ENCODE measurements at regions not wholly inside any gene's neighbourhood (a gene's known extent, or its start where the extent isn't known, plus 50 kb on each side); places are given as distances from the start of the nearest gene placed in this dataset.
"Not testable (repeated sequence)": the region's sequence is repeated elsewhere in the genome, so short reads cannot be mapped to it uniquely, and the experiment has no call there.

DNA sequence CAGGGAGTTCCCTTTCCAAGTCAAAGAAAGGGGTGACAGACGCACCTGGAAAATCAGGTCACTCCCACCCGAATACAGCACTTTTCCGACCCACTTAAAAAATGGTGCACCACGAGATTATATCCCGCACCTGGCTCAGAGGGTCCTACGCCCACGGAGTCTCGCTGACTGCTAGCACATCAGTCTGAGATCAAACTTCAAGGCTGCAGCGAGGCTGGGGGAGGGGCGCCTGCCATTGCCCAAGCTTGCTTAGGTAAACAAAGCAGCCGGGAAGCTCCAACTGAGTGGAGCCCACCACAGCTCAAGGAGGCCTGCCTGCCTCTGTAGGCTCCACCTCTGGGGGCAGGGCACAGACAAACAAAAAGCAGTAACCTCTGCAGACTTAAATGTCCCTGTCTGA lies 277.8 kb upstream of the ARHGAP42 start:
- H3K4me3 Mint-ChIP-seq; H3K27me3 Mint-ChIP-seq (ENCODE audit: low read depth in 3 of 3); DNase-seq; H3K36me3 Mint-ChIP-seq; H3K27ac Mint-ChIP-seq; H3K4me1 Mint-ChIP-seq: not testable (repeated sequence)
- H3K9me3 Mint-ChIP-seq: peaks cover 7 to 34% (median 21%) of the 10 kb centered on the region in 6 donors

DNA sequence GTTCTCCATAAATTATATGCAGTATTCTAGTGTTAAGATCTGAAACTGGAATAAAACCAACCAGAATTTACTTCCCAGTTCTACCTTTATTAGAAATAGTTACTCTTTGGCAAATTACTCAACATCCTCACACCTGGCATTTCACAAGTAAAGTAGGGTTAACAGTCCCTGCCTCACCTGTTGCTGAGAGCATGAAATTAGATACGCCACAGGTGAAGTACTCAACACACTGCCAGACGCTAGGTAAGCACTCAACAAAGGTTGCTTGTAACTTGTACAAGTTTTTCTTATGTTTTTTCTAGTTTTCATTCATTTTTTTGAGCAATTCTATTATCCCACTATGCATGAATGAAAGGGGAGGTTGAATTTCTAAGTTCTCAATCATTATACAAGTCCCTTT lies 267.6 kb upstream of the ARHGAP42 start:
- Mint-ChIP-seq H3K27me3 (ENCODE audit: low read depth in 3 of 3) (no peaks in the 10 kb centered on the region), H3K9me3 (peaks cover 14 to 70% (median 30%) of the 10 kb centered on the region in 6 donors), H3K4me1 (no peaks in the 10 kb centered on the region), H3K4me3 (no peak overlapping the region), H3K36me3 (peaks cover 0 to 4% (median 0%) of the 10 kb centered on the region in 3 donors), H3K27ac (no peak overlapping the region)
- no peak for DNase-seq

DNA sequence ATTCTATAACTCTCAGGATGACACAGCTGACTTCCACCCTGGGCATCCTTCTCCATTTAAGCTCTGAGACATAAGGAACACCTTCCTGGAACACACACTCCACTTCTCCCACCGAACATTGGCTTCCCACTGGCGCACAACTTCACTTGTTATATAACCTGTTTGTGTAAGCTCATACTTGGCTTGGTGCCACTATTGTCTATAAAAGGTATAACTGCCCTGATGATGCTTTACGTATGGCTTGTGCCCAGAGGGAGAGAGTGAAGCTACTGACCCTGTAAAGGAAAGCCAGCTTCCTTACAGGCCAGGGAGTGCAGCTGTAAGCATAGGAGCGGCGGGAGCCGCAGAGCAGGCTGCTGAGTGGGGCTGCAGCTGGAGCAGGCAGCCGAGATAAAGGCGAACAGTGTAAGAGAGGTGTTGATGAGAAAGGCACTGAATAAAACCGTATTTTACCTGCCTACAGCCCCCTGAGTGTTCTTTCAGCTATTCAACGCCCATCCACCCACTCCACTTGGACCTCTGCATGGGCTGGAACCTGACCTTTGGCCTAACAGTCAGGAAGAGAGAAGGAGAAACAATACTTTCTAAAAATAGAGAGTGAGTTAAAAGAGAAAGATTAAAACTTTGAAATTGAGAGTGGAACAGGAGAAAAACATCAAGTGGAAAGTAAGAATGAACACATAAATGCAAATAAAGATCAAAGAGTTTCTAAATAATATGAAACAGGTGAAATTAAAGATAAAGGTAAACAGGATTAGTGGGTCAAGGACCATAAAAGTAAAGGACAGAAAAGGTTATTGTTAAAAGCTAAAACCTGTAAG lies 252.1 kb upstream of the ARHGAP42 start:
- Mint-ChIP-seq H3K27ac (no peak overlapping the region), H3K4me3 (no peak overlapping the region), H3K4me1 (no peaks in the 10 kb centered on the region), H3K27me3 (ENCODE audit: low read depth in 3 of 3) (no peaks in the 10 kb centered on the region), H3K9me3 (peaks cover 5 to 35% (median 9%) of the 10 kb centered on the region in 6 donors), H3K36me3 (no peaks in the 10 kb centered on the region)
- DNase-seq: no peak

DNA sequence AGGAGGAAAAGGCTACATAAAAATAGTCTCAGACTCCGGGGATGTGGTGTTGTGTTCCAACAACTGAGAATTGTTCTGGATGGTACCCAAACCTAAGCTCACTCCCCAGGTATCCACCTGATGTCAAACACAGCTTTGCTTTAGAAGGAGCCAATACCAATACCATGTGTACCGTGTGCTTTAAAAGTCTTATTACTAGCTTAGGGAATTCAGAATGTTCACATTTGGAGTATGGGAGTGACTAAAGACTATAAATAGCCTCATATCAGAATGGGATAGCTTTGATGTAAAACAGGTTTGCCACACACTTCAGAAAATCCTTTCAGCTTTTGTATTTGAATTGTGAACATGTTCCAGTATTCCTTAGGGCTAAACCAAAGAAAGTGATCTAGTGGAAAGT lies 248.7 kb upstream of the ARHGAP42 start:
- H3K9me3 Mint-ChIP-seq: peaks cover 5 to 50% (median 14%) of the 10 kb centered on the region in 6 donors
- H3K27ac Mint-ChIP-seq: no peak overlapping the region
- no peaks in the 10 kb centered on the region for H3K36me3 Mint-ChIP-seq
- H3K4me3 Mint-ChIP-seq: no peak overlapping the region
- no peak for DNase-seq
- H3K27me3 Mint-ChIP-seq (ENCODE audit: low read depth in 3 of 3): peaks cover 0 to 2% (median 0%) of the 10 kb centered on the region in 3 donors
- no peaks in the 10 kb centered on the region for H3K4me1 Mint-ChIP-seq

DNA sequence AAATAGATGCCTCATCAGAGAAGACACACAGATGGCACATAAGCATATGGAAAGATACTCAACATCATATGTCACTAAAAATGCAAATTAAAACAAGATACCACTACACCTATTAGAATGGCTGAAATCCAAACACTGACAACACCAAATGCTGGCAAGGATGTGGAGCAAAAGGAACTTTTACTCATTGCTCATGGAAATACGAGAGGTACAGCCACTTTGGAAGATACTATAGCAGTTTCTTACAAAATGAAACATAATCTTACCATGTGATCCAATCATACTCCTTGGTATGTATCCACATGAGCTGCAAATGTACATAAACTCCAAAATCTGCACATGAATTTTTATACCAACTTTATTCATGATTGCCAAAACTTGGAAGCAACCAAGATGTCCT lies 246.0 kb upstream of the ARHGAP42 start:
- no peak for DNase-seq
- Mint-ChIP-seq H3K4me1 (no peaks in the 10 kb centered on the region), H3K36me3 (no peaks in the 10 kb centered on the region), H3K4me3 (no peak overlapping the region), H3K27me3 (ENCODE audit: low read depth in 3 of 3) (peaks cover 0 to 2% (median 0%) of the 10 kb centered on the region in 3 donors), H3K27ac (no peak overlapping the region), H3K9me3 (peaks cover 2 to 35% (median 11%) of the 10 kb centered on the region in 6 donors)

DNA sequence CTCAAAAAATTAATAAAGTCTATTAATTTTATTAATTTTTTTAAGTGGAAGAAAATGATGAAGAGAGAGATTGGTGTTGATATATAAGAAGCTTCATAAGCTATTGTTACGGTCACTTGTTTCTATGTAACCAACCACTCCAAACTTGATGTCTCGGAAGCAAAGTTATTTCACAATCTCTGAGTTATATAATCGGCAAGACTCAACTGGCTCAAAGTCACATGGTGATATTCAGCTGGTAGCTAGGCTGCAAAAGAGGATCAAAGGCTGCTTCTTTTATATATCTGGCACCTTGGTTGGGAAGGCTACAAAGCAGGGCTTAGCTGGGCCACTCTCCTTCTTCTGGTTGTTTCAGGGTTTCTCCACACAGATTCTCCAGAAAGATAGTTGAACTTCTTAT lies 245.1 kb upstream of the ARHGAP42 start:
- Mint-ChIP-seq H3K9me3 (peaks cover 4 to 40% (median 12%) of the 10 kb centered on the region in 6 donors), H3K36me3 (no peaks in the 10 kb centered on the region), H3K27me3 (ENCODE audit: low read depth in 3 of 3) (peaks cover 0 to 2% (median 0%) of the 10 kb centered on the region in 3 donors), H3K4me3 (no peak overlapping the region), H3K27ac (no peak overlapping the region), H3K4me1 (no peaks in the 10 kb centered on the region)
- DNase-seq: no peak

DNA sequence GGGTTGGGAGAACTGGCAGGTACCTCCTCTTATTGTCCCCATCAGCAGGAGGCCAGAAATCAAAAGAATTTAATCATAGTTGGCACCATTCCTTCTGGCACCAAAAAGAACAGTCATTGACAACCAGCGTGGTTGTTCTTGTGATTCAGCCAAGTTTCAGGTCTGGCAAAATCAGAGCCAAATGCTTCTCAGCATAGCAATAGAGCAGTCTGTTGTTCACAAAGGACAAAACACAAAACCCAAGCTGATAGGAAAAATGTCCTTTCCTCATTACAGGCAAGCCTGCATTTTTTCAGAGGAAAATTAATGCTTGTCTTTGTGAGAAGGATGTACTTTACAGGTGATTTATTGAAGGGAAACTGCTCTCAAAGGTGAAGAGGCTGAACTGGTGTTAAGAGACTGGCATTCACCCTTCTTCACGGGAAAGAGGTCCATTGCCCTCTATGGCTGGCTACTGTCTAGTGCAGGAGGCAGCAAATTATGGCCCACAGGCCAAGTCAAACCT lies 241.8 kb upstream of the ARHGAP42 start:
- Mint-ChIP-seq H3K4me1 (no peaks in the 10 kb centered on the region), H3K9me3 (peaks cover 8 to 41% (median 17%) of the 10 kb centered on the region in 6 donors), H3K27me3 (ENCODE audit: low read depth in 3 of 3) (peaks cover 0 to 2% (median 2%) of the 10 kb centered on the region in 3 donors), H3K36me3 (no peaks in the 10 kb centered on the region), H3K27ac (no peak overlapping the region), H3K4me3 (no peak overlapping the region)
- no peak for DNase-seq

DNA sequence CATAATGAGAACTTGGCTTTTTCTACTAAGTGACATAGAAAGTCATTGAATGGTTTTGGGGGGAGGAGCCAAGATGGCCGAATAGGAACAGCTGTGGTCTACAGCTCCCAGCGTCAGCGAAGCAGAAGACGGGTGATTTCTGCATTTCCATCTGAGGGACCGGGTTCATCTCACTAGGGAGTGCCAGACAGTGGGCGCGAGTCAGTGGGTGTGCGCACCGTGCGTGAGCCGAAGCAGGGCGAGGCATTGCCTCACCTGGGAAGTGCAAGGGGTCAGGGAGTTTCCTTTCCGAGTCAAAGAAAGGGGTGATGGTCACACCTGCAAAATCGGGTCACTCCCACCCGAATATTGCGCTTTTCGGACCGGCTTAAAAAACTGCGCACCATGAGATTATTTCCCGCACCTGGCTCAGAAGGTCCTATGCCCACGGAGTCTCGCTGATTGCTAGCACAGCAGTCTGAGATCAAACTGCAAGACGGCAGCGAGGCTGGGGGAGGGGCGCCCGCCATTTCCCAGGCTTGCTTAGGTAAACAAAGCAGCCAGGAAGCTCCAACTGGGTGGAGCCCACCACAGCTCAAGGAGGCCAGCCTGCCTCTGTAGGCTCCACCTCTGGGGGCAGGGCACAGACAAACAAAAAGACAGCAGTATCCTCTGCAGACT lies 235.2 kb upstream of the ARHGAP42 start:
- H3K27me3 Mint-ChIP-seq (ENCODE audit: low read depth in 3 of 3); H3K4me1 Mint-ChIP-seq; H3K4me3 Mint-ChIP-seq; H3K36me3 Mint-ChIP-seq; DNase-seq; H3K27ac Mint-ChIP-seq: not testable (repeated sequence)
- H3K9me3 Mint-ChIP-seq: peaks cover 5 to 22% (median 12%) of the 10 kb centered on the region in 6 donors

DNA sequence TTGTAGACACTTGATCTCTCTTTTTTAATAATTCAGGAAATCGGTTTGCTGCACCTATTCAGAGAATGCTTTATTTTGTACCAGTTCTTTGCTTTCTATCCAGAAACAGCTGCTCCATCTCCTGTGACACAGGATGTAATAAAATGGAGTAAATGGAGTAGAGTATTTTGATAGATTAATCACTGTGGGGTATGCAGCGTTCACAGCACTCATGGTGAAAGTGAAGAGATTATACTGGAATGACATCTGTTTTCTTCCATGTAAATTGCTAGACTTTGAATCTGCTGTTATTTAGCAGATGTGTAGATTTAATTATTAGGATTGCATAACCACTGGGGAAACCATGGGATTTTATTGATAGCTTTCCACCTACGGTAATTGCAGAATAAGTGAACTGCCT lies 227.3 kb upstream of the ARHGAP42 start:
- Mint-ChIP-seq H3K36me3 (no peaks in the 10 kb centered on the region), H3K9me3 (peaks cover 5 to 29% (median 10%) of the 10 kb centered on the region in 6 donors), H3K4me1 (no peaks in the 10 kb centered on the region), H3K27me3 (ENCODE audit: low read depth in 3 of 3) (no peaks in the 10 kb centered on the region), H3K4me3 (no peak overlapping the region), H3K27ac (no peak overlapping the region)
- no peak for DNase-seq

DNA sequence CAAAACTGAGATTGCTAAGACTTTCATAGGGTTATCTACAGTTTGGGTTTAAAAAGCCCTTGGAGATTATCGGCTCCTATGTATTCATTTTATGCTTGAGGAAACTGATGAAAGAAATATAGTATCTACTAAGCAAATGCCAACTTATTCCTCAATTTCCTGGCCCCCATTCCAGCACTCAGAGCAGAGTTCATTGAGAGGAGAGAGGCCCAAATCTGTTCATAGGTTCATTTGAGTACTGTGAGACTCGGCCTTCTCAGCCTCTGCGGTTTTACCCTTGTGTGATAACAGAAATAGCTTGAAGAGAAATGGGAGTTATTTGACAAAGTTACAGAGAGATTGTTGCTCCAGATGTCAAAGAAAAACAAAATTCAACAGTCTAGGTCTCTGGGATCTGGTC lies 226.7 kb upstream of the ARHGAP42 start:
- H3K4me1 Mint-ChIP-seq: no peaks in the 10 kb centered on the region
- H3K4me3 Mint-ChIP-seq: no peak overlapping the region
- peaks cover 5 to 29% (median 10%) of the 10 kb centered on the region in 6 donors for H3K9me3 Mint-ChIP-seq
- no peaks in the 10 kb centered on the region for H3K36me3 Mint-ChIP-seq
- no peak overlapping the region for H3K27ac Mint-ChIP-seq
- DNase-seq: no peak
- H3K27me3 Mint-ChIP-seq (ENCODE audit: low read depth in 3 of 3): no peaks in the 10 kb centered on the region

DNA sequence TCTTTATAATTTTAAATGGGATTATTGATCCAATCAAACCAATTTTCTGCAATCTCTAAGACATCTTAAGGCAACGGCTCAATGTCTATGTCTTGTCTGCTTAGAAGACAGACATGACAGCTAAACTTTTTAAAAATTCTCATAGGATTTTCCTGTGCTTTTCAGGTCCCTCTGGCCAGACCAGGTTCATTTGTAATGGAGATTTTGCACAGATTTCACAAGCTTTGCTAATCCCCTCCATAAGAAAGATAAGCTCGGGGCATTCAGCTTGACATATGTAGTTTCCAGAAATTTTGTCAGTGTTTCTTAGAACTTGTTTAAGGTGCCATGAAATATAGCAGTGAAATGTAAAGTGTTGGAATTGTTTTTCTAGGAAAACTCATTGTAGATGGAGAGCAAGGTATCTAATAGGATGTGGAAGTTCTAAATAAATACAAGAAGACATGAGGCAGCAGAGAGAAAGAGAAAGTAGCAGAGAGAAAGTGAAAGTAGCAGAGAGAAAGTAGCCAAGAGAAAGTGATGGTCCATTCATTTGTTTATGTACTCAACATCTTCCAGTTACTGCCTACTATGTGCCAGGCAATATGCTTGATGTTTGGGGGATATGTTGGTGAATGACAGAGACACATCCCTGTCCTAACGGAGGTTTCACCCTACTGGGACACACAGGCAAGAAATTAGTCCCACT lies 219.1 kb upstream of the ARHGAP42 start:
- Mint-ChIP-seq H3K4me3 (no peak overlapping the region), H3K9me3 (peaks cover 0 to 50% (median 17%) of the 10 kb centered on the region in 6 donors), H3K27ac (no peak overlapping the region), H3K27me3 (ENCODE audit: low read depth in 3 of 3) (peaks cover 0 to 3% (median 1%) of the 10 kb centered on the region in 3 donors), H3K36me3 (no peaks in the 10 kb centered on the region), H3K4me1 (no peaks in the 10 kb centered on the region)
- DNase-seq: no peak

DNA sequence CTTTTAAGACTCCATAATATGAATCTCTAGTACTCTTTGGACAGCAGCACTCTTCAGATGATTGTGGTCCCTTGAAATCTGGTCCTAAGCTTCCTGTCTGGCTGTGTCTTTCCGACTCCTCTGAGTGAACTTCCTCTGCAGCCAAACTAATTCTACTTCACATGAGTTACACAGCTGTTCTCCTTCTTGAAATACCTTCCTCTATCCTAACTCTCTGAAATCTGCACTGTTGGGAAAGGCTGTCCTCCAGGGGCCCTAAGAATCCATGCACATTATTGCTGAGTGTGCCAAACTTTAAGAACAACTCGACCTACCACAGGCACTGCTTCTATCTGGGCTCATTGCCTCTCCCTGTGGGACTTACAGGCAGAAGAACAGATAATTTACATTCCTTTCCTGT lies 217.3 kb upstream of the ARHGAP42 start:
- H3K27me3 Mint-ChIP-seq (ENCODE audit: low read depth in 3 of 3): peaks cover 0 to 3% (median 1%) of the 10 kb centered on the region in 3 donors
- peaks cover 0 to 55% (median 18%) of the 10 kb centered on the region in 6 donors for H3K9me3 Mint-ChIP-seq
- no peak for DNase-seq
- H3K27ac Mint-ChIP-seq: no peak overlapping the region
- no peaks in the 10 kb centered on the region for H3K4me1 Mint-ChIP-seq
- no peak overlapping the region for H3K4me3 Mint-ChIP-seq
- no peaks in the 10 kb centered on the region for H3K36me3 Mint-ChIP-seq

DNA sequence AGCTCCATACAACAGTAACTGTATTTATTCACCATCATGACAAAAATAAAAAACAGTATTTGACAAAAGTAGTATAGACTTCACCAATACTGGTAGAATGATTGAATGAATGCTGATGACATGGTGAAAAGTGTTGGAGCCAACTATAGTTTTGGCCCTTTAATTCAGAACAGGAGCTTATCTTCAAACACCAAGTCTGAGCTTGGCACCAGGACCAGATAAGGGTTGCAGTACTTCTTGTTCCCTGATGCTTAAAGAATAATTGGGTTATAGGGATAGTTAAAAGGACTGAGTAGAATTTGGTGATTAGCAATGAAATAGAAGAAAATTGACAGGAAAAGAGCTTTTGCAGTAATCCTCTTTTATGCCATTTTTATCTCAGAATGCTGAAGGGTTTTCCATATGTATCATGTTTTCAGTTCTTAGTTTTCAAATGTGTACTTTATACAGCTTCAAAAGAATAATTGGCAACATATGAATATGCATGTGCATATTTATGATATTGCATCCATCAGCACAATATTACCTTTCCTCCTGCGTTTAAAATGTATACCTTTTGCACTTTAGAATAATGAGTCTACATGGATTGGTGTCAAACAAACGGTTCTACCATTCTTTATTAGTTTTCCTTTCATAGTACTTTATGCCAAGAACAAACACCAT lies 214.2 kb upstream of the ARHGAP42 start:
- Mint-ChIP-seq H3K4me1 (no peaks in the 10 kb centered on the region), H3K27ac (no peak overlapping the region)

More for the DNA sequence above, 214.2 kb upstream of the ARHGAP42 start:
- no peak for DNase-seq
- Mint-ChIP-seq H3K36me3 (no peaks in the 10 kb centered on the region), H3K4me3 (no peak overlapping the region), H3K27me3 (ENCODE audit: low read depth in 3 of 3) (peaks cover 0 to 3% (median 0%) of the 10 kb centered on the region in 3 donors), H3K9me3 (peaks cover 0 to 38% (median 10%) of the 10 kb centered on the region in 6 donors)
